Smooth muscle cell (in vitro differentiated cells): ENCODE measurements at regions not wholly inside any gene's neighbourhood (a gene's known extent, or its start where the extent isn't known, plus 50 kb on each side); places are given as distances from the start of the nearest gene placed in this dataset.

Source experiments
- DNase-seq: peaks from one replicate; lab custom pipeline; 2025; ENCODE audit not compliant: unreplicated experiment; lab: John Stamatoyannopoulos, UW
- H2AFZ ChIP-seq: fragments of 200-600 bp; sonication (generic); 2 replicates; pipeline ENCODE4 v1.6.0; 2016; ENCODE audit warnings: antibody characterized with exemption, low read depth, mild to moderate bottlenecking
- H3F3A ChIP-seq: fragments of 200-600 bp; sonication (generic); 2 replicates; pipeline ENCODE4 v1.6.0; 2017; ENCODE audit warnings: antibody characterized with exemption, low read depth
- H3K27ac ChIP-seq: fragments of 200-600 bp; sonication (generic); 2 replicates; pipeline ENCODE4 v1.5.1; 2016; ENCODE audit warnings: low read depth, mild to moderate bottlenecking
- H3K27me3 ChIP-seq: fragments of 200-600 bp; sonication (generic); 2 replicates; pipeline ENCODE4 v1.6.1; 2016; ENCODE audit warnings: low read depth, mild to moderate bottlenecking
- H3K36me3 ChIP-seq: fragments of 200-600 bp; sonication (generic); 2 replicates; pipeline ENCODE4 v1.5.1; 2016; ENCODE audit warnings: low read depth
- H3K4me1 ChIP-seq: fragments of 200-600 bp; sonication (generic); 2 replicates; pipeline ENCODE4 v1.5.1; 2016; ENCODE audit warnings: low read depth
- H3K4me2 ChIP-seq: fragments of 200-600 bp; sonication (generic); 2 replicates; pipeline ENCODE4 v1.6.0; 2016; ENCODE audit warnings: mild to moderate bottlenecking
- H3K4me3 ChIP-seq: fragments of 200-600 bp; sonication (generic); 2 replicates; pipeline ENCODE4 v1.5.1; 2016; ENCODE audit warnings: mild to moderate bottlenecking
- H3K79me2 ChIP-seq: fragments of 200-600 bp; sonication (generic); 2 replicates; pipeline ENCODE4 v1.6.0; 2016; ENCODE audit warnings: low read depth, mild to moderate bottlenecking
- H3K9ac ChIP-seq: fragments of 200-600 bp; sonication (generic); 2 replicates; pipeline ENCODE4 v1.6.0; 2016; ENCODE audit warnings: low read depth
- H3K9me3 ChIP-seq: fragments of 200-600 bp; sonication (generic); replicated peaks from 2 replicates; pipeline ENCODE4 v1.5.1; 2016; ENCODE audit warnings: low read depth
- H4K20me1 ChIP-seq: fragments of 200-600 bp; sonication (generic); 2 replicates; pipeline ENCODE4 v1.6.0; 2016; ENCODE audit warnings: low read depth
- WGBS: methylation state at CpG from one replicate; pipeline ENCODE4 v1.1.7; 2016; ENCODE audit warnings: low lambda C conversion rate; 5-methylcytosine and 5-hydroxymethylcytosine counted together
- TF ChIP-seq, protein P1 (sequence below): fragments of 200-600 bp; sonication (generic); IDR thresholded peaks from 2 replicates; pipeline ENCODE4 v1.5.1; 2017; ENCODE audit warnings: borderline replicate concordance, mild to moderate bottlenecking, antibody characterized with exemption; ENCODE audit not compliant: insufficient read depth, poor library complexity, severe bottlenecking

DNA sequence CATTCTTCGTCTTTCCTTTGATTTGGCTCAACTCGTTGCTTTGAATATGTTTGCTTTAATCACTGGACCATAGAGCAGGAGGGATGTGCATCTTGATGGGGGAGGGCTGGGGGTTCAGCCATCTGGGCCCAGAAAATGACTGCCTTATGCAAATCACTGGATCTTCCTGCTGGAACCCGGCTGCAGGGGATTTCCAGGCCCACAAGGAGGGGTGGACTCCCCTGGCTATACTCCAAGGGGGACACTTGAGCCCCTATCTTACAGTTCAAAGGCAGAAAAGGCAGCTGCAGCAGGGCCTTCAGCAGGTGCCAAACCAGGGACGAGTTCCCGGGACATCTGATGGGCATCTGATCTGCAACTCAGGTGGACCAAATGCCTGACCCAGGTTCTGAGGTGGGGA is 122.5 kb downstream of the DICER1 start:
- Histone ChIP-seq H3K27ac (no peak overlapping the region), H3K4me3 (no peak overlapping the region), H3K79me2 (no peaks in the 10 kb centered on the region), H4K20me1 (no peaks in the 10 kb centered on the region), H3K27me3 (no peaks in the 10 kb centered on the region), H3F3A (no peaks in the 10 kb centered on the region), H3K9ac (no peak overlapping the region), H3K36me3 (no peaks in the 10 kb centered on the region), H3K4me2 (no peak overlapping the region), H3K9me3 (no peaks in the 10 kb centered on the region), H2AFZ (no peak overlapping the region), H3K4me1 (no peaks in the 10 kb centered on the region)
- no peak for DNase-seq
- TF ChIP-seq, protein P1, sequence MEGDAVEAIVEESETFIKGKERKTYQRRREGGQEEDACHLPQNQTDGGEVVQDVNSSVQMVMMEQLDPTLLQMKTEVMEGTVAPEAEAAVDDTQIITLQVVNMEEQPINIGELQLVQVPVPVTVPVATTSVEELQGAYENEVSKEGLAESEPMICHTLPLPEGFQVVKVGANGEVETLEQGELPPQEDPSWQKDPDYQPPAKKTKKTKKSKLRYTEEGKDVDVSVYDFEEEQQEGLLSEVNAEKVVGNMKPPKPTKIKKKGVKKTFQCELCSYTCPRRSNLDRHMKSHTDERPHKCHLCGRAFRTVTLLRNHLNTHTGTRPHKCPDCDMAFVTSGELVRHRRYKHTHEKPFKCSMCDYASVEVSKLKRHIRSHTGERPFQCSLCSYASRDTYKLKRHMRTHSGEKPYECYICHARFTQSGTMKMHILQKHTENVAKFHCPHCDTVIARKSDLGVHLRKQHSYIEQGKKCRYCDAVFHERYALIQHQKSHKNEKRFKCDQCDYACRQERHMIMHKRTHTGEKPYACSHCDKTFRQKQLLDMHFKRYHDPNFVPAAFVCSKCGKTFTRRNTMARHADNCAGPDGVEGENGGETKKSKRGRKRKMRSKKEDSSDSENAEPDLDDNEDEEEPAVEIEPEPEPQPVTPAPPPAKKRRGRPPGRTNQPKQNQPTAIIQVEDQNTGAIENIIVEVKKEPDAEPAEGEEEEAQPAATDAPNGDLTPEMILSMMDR: no peak
- WGBS: 88% methylated on average over 5 of the region's 5 CpGs

DNA sequence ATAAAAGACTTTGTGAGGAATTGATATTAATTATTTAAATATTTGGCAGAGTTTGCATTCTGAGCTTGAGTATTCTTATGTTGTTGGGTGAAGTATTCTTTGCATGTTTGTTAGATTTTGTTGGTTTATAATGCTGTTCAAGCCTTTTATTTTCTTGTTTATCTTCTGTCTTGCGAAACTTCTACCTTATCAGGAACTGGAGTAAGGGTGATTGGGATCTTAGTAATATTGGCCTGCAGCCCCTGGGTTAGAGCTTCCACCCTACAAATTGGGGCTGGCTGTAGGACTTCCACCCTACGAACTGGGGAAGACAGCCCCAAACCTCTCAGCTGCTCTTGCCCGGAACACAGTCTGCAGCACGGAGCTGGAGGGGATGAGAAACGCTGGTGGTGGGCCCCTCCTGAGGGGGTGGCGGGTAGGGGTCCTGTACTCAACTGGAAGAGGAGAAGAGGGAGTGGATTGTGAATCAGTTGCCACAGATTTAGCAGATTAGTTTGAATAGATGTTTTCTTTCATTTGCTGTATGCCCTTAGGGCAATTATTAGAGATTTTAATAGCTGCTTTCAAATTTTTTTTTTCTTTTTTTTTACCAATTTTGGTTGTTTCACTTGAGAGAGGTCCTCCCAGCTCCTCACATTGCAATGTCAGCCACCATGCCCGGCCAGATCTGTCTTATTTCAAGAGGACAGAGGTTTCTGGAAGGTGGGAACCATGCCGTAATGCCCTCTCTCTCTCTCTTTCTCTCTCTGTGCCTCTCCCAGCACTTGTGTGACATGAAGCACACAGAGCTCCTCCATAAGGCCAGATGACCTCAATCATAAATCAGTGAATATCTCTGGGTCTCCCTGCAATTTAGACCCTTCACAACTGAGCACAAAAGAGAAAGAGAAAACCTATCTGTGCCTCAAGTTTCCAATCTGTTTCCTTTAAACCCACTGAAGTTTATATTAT is 123.4 kb downstream of the DICER1 start:
- Histone ChIP-seq H3K36me3 (no peaks in the 10 kb centered on the region), H4K20me1 (no peaks in the 10 kb centered on the region), H3K4me3 (no peak overlapping the region), H3K79me2 (no peaks in the 10 kb centered on the region), H3K4me1 (no peaks in the 10 kb centered on the region), H3K9ac (no peak overlapping the region), H3K4me2 (no peak overlapping the region), H3K27ac (no peak overlapping the region), H3K9me3 (no peaks in the 10 kb centered on the region), H3F3A (no peaks in the 10 kb centered on the region), H3K27me3 (no peaks in the 10 kb centered on the region), H2AFZ (no peak overlapping the region)
- no peak for DNase-seq
- TF ChIP-seq, protein P1: no peak
- WGBS: 87% methylated on average over 7 of the region's 8 CpGs

DNA sequence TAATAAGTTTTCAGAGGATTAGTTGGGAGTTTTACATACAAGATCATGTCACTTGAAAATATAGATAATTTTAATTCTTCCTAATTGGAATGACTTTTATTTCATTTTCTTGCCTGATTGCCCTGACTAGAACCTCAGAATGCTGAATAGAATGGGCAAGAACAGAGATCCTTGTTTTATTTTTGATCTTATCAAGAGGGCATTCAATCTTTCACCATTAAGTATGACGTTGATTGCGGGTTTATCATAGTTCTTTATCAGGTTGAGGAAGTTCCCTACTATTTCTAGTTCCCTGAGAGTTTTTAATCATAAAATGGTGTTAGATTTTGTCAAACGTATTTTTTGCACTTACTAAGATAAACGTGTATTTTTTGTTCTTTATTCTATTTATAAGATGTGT is 124.3 kb downstream of the DICER1 start:
- Histone ChIP-seq H3F3A (no peaks in the 10 kb centered on the region), H3K4me3 (no peak overlapping the region)
- WGBS: 88% methylated on average over 4 of the region's 4 CpGs

More for the DNA sequence above, 124.3 kb downstream of the DICER1 start:
- TF ChIP-seq, protein P1: no peak
- no peaks in the 10 kb centered on the region for H3K36me3 ChIP-seq
- no peak for DNase-seq
- no peak overlapping the region for H3K4me2 ChIP-seq
- H4K20me1 ChIP-seq: no peaks in the 10 kb centered on the region
- no peaks in the 10 kb centered on the region for H3K27me3 ChIP-seq
- H2AFZ ChIP-seq: no peak overlapping the region
- no peaks in the 10 kb centered on the region for H3K9me3 ChIP-seq
- no peak overlapping the region for H3K9ac ChIP-seq
- H3K4me1 ChIP-seq: no peaks in the 10 kb centered on the region
- H3K79me2 ChIP-seq: no peaks in the 10 kb centered on the region
- no peak overlapping the region for H3K27ac ChIP-seq
